ENCODE measurements at regions not wholly inside any gene's neighbourhood (a gene's known extent, or its start where the extent isn't known, plus 50 kb on each side); places are given as distances from the start of the nearest gene placed in this dataset.

- TF ChIP-seq CTCF (IDR thresholded peaks at IDR 0.05) (no peak), POLR2AphosphoS5 (IDR thresholded peaks at IDR 0.05) (no peak), POLR2A (IDR thresholded peaks at IDR 0.05) (no peak), EP300 (IDR thresholded peaks at IDR 0.05) (no peak)
These were observed 104.3 kb downstream of the FGF18 start for GRCh38 chr5:171523781-171524180.
